GM12878 (cell line): ENCODE measurements at regions not wholly inside any gene's neighbourhood (a gene's known extent, or its start where the extent isn't known, plus 50 kb on each side); places are given as distances from the start of the nearest gene placed in this dataset.

ENCODE experiments used
- ATAC-seq: fragments of 200-7000 bp; cut with Tn5 transposase; 3 replicates; pipeline ENCODE4 v1.9.1; 2020; ENCODE audit warnings: mild to moderate bottlenecking, moderate library complexity
- BruUV-seq: library from RNA; stranded (reverse); fragments of 400-500 nt; replicated peaks from 2 replicates; lab custom pipeline; 2021; lab: Mats Ljungman, UMichigan
- CTCF ChIA-PET: fragments of 300-600 bp; sonication (Branson Sonifier 250); formaldehyde crosslinking; extraction: SDS; loops from one replicate; lab custom pipeline; 2021; ENCODE audit warnings: inconsistent platforms; lab: Yijun Ruan, JAX
- POLR2A ChIA-PET: fragments of 350-600 bp; formaldehyde crosslinking; extraction: SDS; loops from one replicate; lab custom pipeline; 2021; ENCODE audit warnings: inconsistent platforms; lab: Charles Lee
- RAD21 ChIA-PET: fragments of 300-600 bp; sonication (Branson Sonifier 250); formaldehyde crosslinking; loops from one replicate; lab custom pipeline; 2023; ENCODE audit warnings: antibody characterized with exemption; ENCODE audit not compliant: unreplicated experiment; lab: Charles Lee
- SMC1A ChIA-PET: fragments of 300-600 bp; sonication (Branson Sonifier 250); formaldehyde crosslinking; loops from one replicate; lab custom pipeline; 2023; ENCODE audit not compliant: unreplicated experiment, uncharacterized antibody; lab: Charles Lee
- DNase-seq: peaks from one replicate; pipeline ENCODE4 v3.0.0-alpha.2; 2011; ENCODE audit warnings: low read depth, low spot score
- FAIRE-seq: peaks from 3 replicates; lab custom pipeline; 2011; peaks lifted over from hg19 to GRCh38; lab: Jason Lieb, UNC
- H2AFZ ChIP-seq: 2 replicates; pipeline ENCODE4 v1.6.0; 2011; ENCODE audit warnings: low read depth, low read length, control low read depth; ENCODE audit not compliant: control insufficient read depth
- H3K27ac ChIP-seq: 2 replicates; pipeline ENCODE4 v1.5.1; 2011; ENCODE audit warnings: control low read depth; ENCODE audit not compliant: control insufficient read depth, insufficient read depth
- H3K27me3 ChIP-seq, 2 experiments: replicated peaks in 1 of 2; 2 replicates each; pipeline versions ENCODE4 v1.6.0 to v1.6.1; 2011; ENCODE audit warnings: low read length in 1 of 2; ENCODE audit not compliant: control insufficient read depth in 2 of 2, insufficient read depth in 2 of 2
- H3K36me3 ChIP-seq, 2 experiments: 2 replicates each; pipeline ENCODE4 v1.5.1; 2011; ENCODE audit warnings: low read length in 1 of 2; ENCODE audit not compliant: control insufficient read depth in 2 of 2, insufficient read depth in 2 of 2
- H3K4me1 ChIP-seq: 2 replicates; pipeline ENCODE4 v1.6.1; 2011; ENCODE audit warnings: mild to moderate bottlenecking, low read length, moderate library complexity, mixed read lengths; ENCODE audit not compliant: control insufficient read depth, insufficient read depth
- H3K4me2 ChIP-seq: 2 replicates; pipeline ENCODE4 v1.6.0; 2011; ENCODE audit warnings: control low read depth; ENCODE audit not compliant: control insufficient read depth, insufficient read depth
- H3K4me3 ChIP-seq: fragments of 200-600 bp; sonication (generic); 2 replicates; pipeline ENCODE4 v1.5.1; 2016
- H3K79me2 ChIP-seq: 2 replicates; pipeline ENCODE4 v1.6.0; 2011; ENCODE audit warnings: low read length; ENCODE audit not compliant: control insufficient read depth, insufficient read depth
- H3K9ac ChIP-seq: 2 replicates; pipeline ENCODE4 v1.8.0; 2011; ENCODE audit warnings: low read length, control low read depth, mixed read lengths; ENCODE audit not compliant: control insufficient read depth, insufficient read depth
- H3K9me3 ChIP-seq: replicated peaks from 3 replicates; pipeline ENCODE4 v1.5.1; 2011; ENCODE audit warnings: mild to moderate bottlenecking, low read length; ENCODE audit not compliant: control insufficient read depth, insufficient read depth
- H4K20me1 ChIP-seq: 2 replicates; pipeline ENCODE4 v1.6.0; 2011; ENCODE audit not compliant: control insufficient read depth, insufficient read depth
- BRCA1 ChIP-seq: IDR thresholded peaks from 2 replicates; pipeline ENCODE4 v1.6.1; 2011; ENCODE audit warnings: low read depth, low read length, improper control_type of control experiment
- CEBPZ ChIP-seq: fragments of 150-350 bp; IDR thresholded peaks from 2 replicates; pipeline ENCODE4 v1.6.1; 2016; ENCODE audit warnings: low read depth, low read length
- CTCF ChIP-seq, 3 experiments: IDR thresholded peaks in 2 of 3; conservative IDR thresholded peaks in 1 of 3; 2 replicates each; pipeline ENCODE4 v1.5.1; 2011; ENCODE audit warnings: low read depth in 3 of 3, low read length in 3 of 3, mild to moderate bottlenecking in 3 of 3, control low read depth in 2 of 3, moderate library complexity in 2 of 3, inconsistent platforms in 1 of 3, mixed read lengths in 1 of 3; ENCODE audit not compliant: control insufficient read depth in 2 of 3, insufficient read depth in 1 of 3; ENCODE audit errors: extremely low read depth in 1 of 3
- HCFC1 ChIP-seq: fragments of 150-350 bp; IDR thresholded peaks from 2 replicates; pipeline ENCODE4 v1.6.1; 2014; ENCODE audit warnings: low read length
- MYC ChIP-seq: IDR thresholded peaks from 2 replicates; pipeline ENCODE4 v1.6.1; 2011; ENCODE audit warnings: mild to moderate bottlenecking, low read length, moderate library complexity, inconsistent platforms; ENCODE audit not compliant: insufficient read depth, insufficient replicate concordance, insufficient read length, severe bottlenecking
- NR2F1 ChIP-seq: fragments of 450-650 bp; conservative IDR thresholded peaks from 2 replicates; pipeline ENCODE4 v1.6.1; 2017; ENCODE audit warnings: mild to moderate bottlenecking
- PML ChIP-seq: IDR thresholded peaks from 2 replicates; pipeline ENCODE4 v1.6.1; 2012; ENCODE audit warnings: low read length, inconsistent platforms
- POU2F2 ChIP-seq: IDR thresholded peaks from 3 replicates; pipeline ENCODE4 v1.6.1; 2011; ENCODE audit warnings: low read depth, mild to moderate bottlenecking, low read length, borderline replicate concordance
- RAD51 ChIP-seq: fragments of 450-650 bp; IDR thresholded peaks from 2 replicates; pipeline ENCODE4 v1.6.1; 2016; ENCODE audit warnings: moderate library complexity, mild to moderate bottlenecking, inconsistent platforms
- RB1 ChIP-seq: fragments of 450-650 bp; formaldehyde crosslinking; IDR thresholded peaks from 2 replicates; pipeline ENCODE4 v1.6.1; 2017; ENCODE audit warnings: mild to moderate bottlenecking, borderline replicate concordance
- RFX5 ChIP-seq: IDR thresholded peaks from 2 replicates; pipeline ENCODE4 v1.6.1; 2011; ENCODE audit warnings: low read depth, low read length, improper control_type of control experiment
- SMAD5 ChIP-seq: IDR thresholded peaks from 2 replicates; pipeline ENCODE4 v1.6.1; 2016; ENCODE audit warnings: antibody characterized with exemption, low read depth
- SUPT20H ChIP-seq: IDR thresholded peaks from 2 replicates; pipeline ENCODE4 v1.6.1; 2011; ENCODE audit warnings: low read depth, mild to moderate bottlenecking, low read length, moderate library complexity, borderline replicate concordance; ENCODE audit not compliant: control insufficient read depth
- USF2 ChIP-seq: IDR thresholded peaks from 2 replicates; pipeline ENCODE4 v1.6.1; 2011; ENCODE audit warnings: low read depth, low read length, improper control_type of control experiment, borderline replicate concordance
- ZBTB4 ChIP-seq: fragments of 450-650 bp; formaldehyde crosslinking; IDR thresholded peaks from 2 replicates; pipeline ENCODE4 v1.4.0; 2022; ENCODE audit warnings: mild to moderate bottlenecking, moderate library complexity
- WGBS: methylation state at CpG from one replicate; pipeline ENCODE4 v1.1.6; 2016; ENCODE audit warnings: low lambda C conversion rate; ENCODE audit not compliant: insufficient replicate concordance, insufficient coverage; ENCODE audit errors: missing lambda C conversion rate; 5-methylcytosine and 5-hydroxymethylcytosine counted together
- in situ Hi-C: fragments of 300-500 bp; cut with MboI; formaldehyde crosslinking; loops from 9 replicates; pipeline ENCODE4 v1.14.3; 2018; ENCODE audit warnings: mixed read lengths
- intact Hi-C: fragments of 100-400 bp; cut with micrococcal nuclease; formaldehyde crosslinking; loops from one replicate; pipeline ENCODE4 v1.14.2; 2022; ENCODE audit not compliant: unreplicated experiment

- TF ChIP-seq PML, result no peak
- TF ChIP-seq SUPT20H, result no peak
- no peak for TF ChIP-seq RB1
- TF ChIP-seq RAD51, result no peak
- no peak for TF ChIP-seq BRCA1
Measured at GRCh38 chr4:67087897-67088296, 457.4 kb downstream of the CENPC start (continued).

GRCh38 chr4:67084783-67085182, 460.5 kb downstream of the CENPC start:
- CTCF ChIA-PET, result interaction anchor here (0.7 to 1.6 kb wide), 5 partner anchors 19 to 309 kb away, joined by 3 to 10 read pairs (median 3); no protein-coding TSS in a partner anchor
- Histone ChIP-seq H2AFZ (no peak overlapping the region), H3K4me3 (no peak overlapping the region), H3K4me1 (no peaks in the 10 kb centered on the region), H3K27me3 (no peaks in the 10 kb centered on the region), H3K9ac (no peak overlapping the region), H3K36me3 (no peaks in the 10 kb centered on the region), H3K4me2 (no peak overlapping the region), H3K9me3 (no peaks in the 10 kb centered on the region), H3K79me2 (no peaks in the 10 kb centered on the region), H4K20me1 (no peaks in the 10 kb centered on the region), H3K27ac (no peak overlapping the region)
- no peak for FAIRE-seq
- no peak for DNase-seq
- 11% methylated on average over 2 of the region's 2 CpGs for WGBS
- in situ Hi-C loops (loop anchor here (5.0 kb wide), 1 partner anchor 243 kb away; no protein-coding TSS in a partner anchor), intact Hi-C loops (no loop called here)
- RAD21 ChIA-PET, result no interaction called here
- no TSS peak for BruUV-seq
- POLR2A ChIA-PET, result no interaction called here
- no peak for ATAC-seq
- SMC1A ChIA-PET, result interaction anchor here (1.3 kb wide), 1 partner anchor 243 kb away, joined by 3 read pairs; no protein-coding TSS in a partner anchor
- no peak for TF ChIP-seq CEBPZ
- TF ChIP-seq ZBTB4 (CRISPR knock-in tag), result no peak
- TF ChIP-seq MYC, result no peak
- TF ChIP-seq SMAD5, result no peak
- no peak for TF ChIP-seq POU2F2
- no peak for TF ChIP-seq CTCF (IDR thresholded peaks at IDR 0.05 in 2 of 3, conservative IDR thresholded peaks at IDR 0.05 in 1 of 3; ENCODE audit: control insufficient read depth in 2 of 3, extremely low read depth in 1 of 3, insufficient read depth in 1 of 3, low read depth in 3 of 3, low read length in 3 of 3)
- TF ChIP-seq NR2F1, result no peak
- no peak for TF ChIP-seq RFX5
- no peak for TF ChIP-seq USF2
- no peak for TF ChIP-seq HCFC1
